ENCODE measurements at regions not wholly inside any gene's neighbourhood (a gene's known extent, or its start where the extent isn't known, plus 50 kb on each side); places are given as distances from the start of the nearest gene placed in this dataset.

GRCh38 chr5:120098426-120098825 is 365.7 kb upstream of the PRR16 start:
- TF ChIP-seq GATA2 (IDR thresholded peaks at IDR 0.05; ENCODE audit: low read depth, low read length) (no peak), GATA3 (IDR thresholded peaks at IDR 0.05; ENCODE audit: low read depth, low read length) (no peak)

- no peak for TF ChIP-seq GATA3 (IDR thresholded peaks at IDR 0.05; ENCODE audit: low read depth, low read length)
- no peak for TF ChIP-seq GATA2 (IDR thresholded peaks at IDR 0.05; ENCODE audit: low read depth, low read length)
Observed at GRCh38 chr5:120098902-120099535, 365.1 kb upstream of the PRR16 start.

GRCh38 chr5:120101771-120102170 is 362.3 kb upstream of the PRR16 start:
- TF ChIP-seq GATA3 (IDR thresholded peaks at IDR 0.05; ENCODE audit: low read depth, low read length) = no peak
- TF ChIP-seq GATA2 (IDR thresholded peaks at IDR 0.05; ENCODE audit: low read depth, low read length) = no peak

- no peak for TF ChIP-seq GATA3 (IDR thresholded peaks at IDR 0.05; ENCODE audit: low read depth, low read length)
- TF ChIP-seq GATA2 (IDR thresholded peaks at IDR 0.05; ENCODE audit: low read depth, low read length) = no peak
Observed at GRCh38 chr5:120103495-120103894, 360.6 kb upstream of the PRR16 start.

- TF ChIP-seq GATA3 (IDR thresholded peaks at IDR 0.05; ENCODE audit: low read depth, low read length) = no peak
- no peak for TF ChIP-seq GATA2 (IDR thresholded peaks at IDR 0.05; ENCODE audit: low read depth, low read length)
Observed at GRCh38 chr5:120106912-120107525, 357.1 kb upstream of the PRR16 start.

- no peak for TF ChIP-seq GATA2 (IDR thresholded peaks at IDR 0.05; ENCODE audit: low read depth, low read length)
- TF ChIP-seq GATA3 (IDR thresholded peaks at IDR 0.05; ENCODE audit: low read depth, low read length) = no peak
Observed at GRCh38 chr5:120108586-120109248, 355.4 kb upstream of the PRR16 start.

- TF ChIP-seq GATA3 (IDR thresholded peaks at IDR 0.05; ENCODE audit: low read depth, low read length) (no peak), GATA2 (IDR thresholded peaks at IDR 0.05; ENCODE audit: low read depth, low read length) (no peak)
Observed at GRCh38 chr5:120122703-120123102, 341.4 kb upstream of the PRR16 start.

- TF ChIP-seq GATA2 (IDR thresholded peaks at IDR 0.05; ENCODE audit: low read depth, low read length) (no peak), GATA3 (IDR thresholded peaks at IDR 0.05; ENCODE audit: low read depth, low read length) (no peak)
Observed at GRCh38 chr5:120124031-120124430, 340.1 kb upstream of the PRR16 start.

- no peak for TF ChIP-seq GATA3 (IDR thresholded peaks at IDR 0.05; ENCODE audit: low read depth, low read length)
- TF ChIP-seq GATA2 (IDR thresholded peaks at IDR 0.05; ENCODE audit: low read depth, low read length) = no peak
Observed at GRCh38 chr5:120124961-120125360, 339.1 kb upstream of the PRR16 start.

GRCh38 chr5:120134944-120135343 is 329.2 kb upstream of the PRR16 start:
- TF ChIP-seq GATA3 (IDR thresholded peaks at IDR 0.05; ENCODE audit: low read depth, low read length) (no peak), GATA2 (IDR thresholded peaks at IDR 0.05; ENCODE audit: low read depth, low read length) (no peak)

- TF ChIP-seq GATA3 (IDR thresholded peaks at IDR 0.05; ENCODE audit: low read depth, low read length) = no peak
- no peak for TF ChIP-seq GATA2 (IDR thresholded peaks at IDR 0.05; ENCODE audit: low read depth, low read length)
Observed at GRCh38 chr5:120137582-120137981, 326.5 kb upstream of the PRR16 start.

GRCh38 chr5:120139039-120139438 is 325.1 kb upstream of the PRR16 start:
- TF ChIP-seq GATA2 (IDR thresholded peaks at IDR 0.05; ENCODE audit: low read depth, low read length) = no peak
- no peak for TF ChIP-seq GATA3 (IDR thresholded peaks at IDR 0.05; ENCODE audit: low read depth, low read length)

- TF ChIP-seq GATA2 (IDR thresholded peaks at IDR 0.05; ENCODE audit: low read depth, low read length) (no peak), GATA3 (IDR thresholded peaks at IDR 0.05; ENCODE audit: low read depth, low read length) (no peak)
Observed at GRCh38 chr5:120140501-120140900, 323.6 kb upstream of the PRR16 start.

GRCh38 chr5:120141076-120141475 is 323.0 kb upstream of the PRR16 start:
- TF ChIP-seq GATA3 (IDR thresholded peaks at IDR 0.05; ENCODE audit: low read depth, low read length) = no peak

GRCh38 chr5:120146787-120147186 is 317.3 kb upstream of the PRR16 start:
- TF ChIP-seq GATA2 (IDR thresholded peaks at IDR 0.05; ENCODE audit: low read depth, low read length) (no peak), GATA3 (IDR thresholded peaks at IDR 0.05; ENCODE audit: low read depth, low read length) (no peak)
